Sigmoid colon (tissue), 6 donors: ENCODE measurements at regions not wholly inside any gene's neighbourhood (a gene's known extent, or its start where the extent isn't known, plus 50 kb on each side); places are given as distances from the start of the nearest gene placed in this dataset.

Experiments used
- DNase-seq: peaks from one replicate; pipeline ENCODE4 v3.0.0-alpha.2; 2019
- H3K27ac ChIP-seq, 4 donors: fragments of 200-600 bp; sonication (generic); one replicate each; pipeline ENCODE4 v1.5.1; 2016 to 2019; ENCODE audit warnings: mild to moderate bottlenecking in 1 of 4
- H3K27me3 ChIP-seq, 3 donors: fragments of 200-600 bp; sonication (generic); one replicate each; pipeline ENCODE4 v1.5.1; 2019; ENCODE audit warnings: mild to moderate bottlenecking in 1 of 3
- H3K36me3 ChIP-seq, 4 donors: fragments of 200-600 bp; sonication (generic); one replicate each; pipeline ENCODE4 v1.5.1; 2016 to 2019
- H3K4me1 ChIP-seq, 4 donors: fragments of 200-600 bp; sonication (generic); one replicate each; pipeline ENCODE4 v1.5.1; 2017 to 2019
- H3K4me3 ChIP-seq, 4 donors: fragments of 200-600 bp; sonication (generic); one replicate each; pipeline ENCODE4 v1.5.1; 2017 to 2019; ENCODE audit warnings: mild to moderate bottlenecking in 2 of 4, moderate library complexity in 1 of 4
- H3K9me3 ChIP-seq, 4 donors: fragments of 200-600 bp in 3 of 4; sonication (generic) in 3 of 4; one replicate each; pipeline versions ENCODE4 v1.5.1 to v1.6.1; 2013 to 2019
- EP300 ChIP-seq, 4 donors: sonication (generic); formaldehyde crosslinking; IDR thresholded peaks; one replicate each; pipeline ENCODE4 v1.6.1; 2017; ENCODE audit warnings: antibody characterized with exemption in 4 of 4
- POLR2A ChIP-seq, 2 donors: fragments of 450-650 bp; IDR thresholded peaks; one replicate each; pipeline ENCODE4 v1.6.1; 2016; ENCODE audit warnings: antibody characterized with exemption in 2 of 2, mild to moderate bottlenecking in 2 of 2, moderate library complexity in 2 of 2
- POLR2AphosphoS5 ChIP-seq, 4 donors: sonication (generic); formaldehyde crosslinking; IDR thresholded peaks; one replicate each; pipeline ENCODE4 v1.6.1; 2017; ENCODE audit warnings: antibody characterized with exemption in 4 of 4
- WGBS, 2 donors: extraction: QIAGEN DNeasy Blood & Tissue Kit; methylation state at CpG; one replicate each; pipeline ENCODE4 v1.1.7; 2013; 5-methylcytosine and 5-hydroxymethylcytosine counted together
- intact Hi-C: fragments of 100-400 bp; cut with DNase I; formaldehyde crosslinking; loops from one replicate; pipeline ENCODE4 v1.15.1; 2023
- TF ChIP-seq, protein P1 (sequence below), 4 experiments: fragments of 450-650 bp in 3 of 4; fragments of 200-600 bp in 1 of 4; IDR thresholded peaks; one replicate each; pipeline ENCODE4 v1.5.1; 2016 to 2019; ENCODE audit warnings: antibody characterized with exemption in 4 of 4, mild to moderate bottlenecking in 3 of 4, moderate library complexity in 2 of 4
- donor health status: healthy with polysubstance abuse.
- donor health status: healthy.

DNA sequence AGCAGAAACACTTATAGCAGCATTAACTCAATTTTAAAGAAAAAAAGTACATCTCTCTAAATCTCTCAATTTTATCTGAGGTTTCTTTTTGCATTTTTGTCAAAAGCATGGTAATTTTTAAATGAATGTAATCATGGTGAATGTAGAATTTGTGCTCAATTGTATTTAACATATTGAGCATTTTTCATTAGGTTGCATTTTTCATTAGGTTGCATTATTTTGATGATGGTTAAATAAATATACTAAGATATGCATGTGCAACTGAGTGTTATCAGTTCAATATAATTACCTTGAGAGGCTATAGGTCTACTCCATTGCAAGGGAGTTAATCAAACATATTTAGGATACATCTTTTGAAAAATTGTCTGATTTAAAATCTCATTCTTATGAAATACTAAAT lies 355.1 kb upstream of the SPTLC3 start:
- intact Hi-C loops, result no loop called here
- no peak overlapping the region for H3K27ac ChIP-seq
- DNase-seq, result no peak
- TF ChIP-seq, protein P1, sequence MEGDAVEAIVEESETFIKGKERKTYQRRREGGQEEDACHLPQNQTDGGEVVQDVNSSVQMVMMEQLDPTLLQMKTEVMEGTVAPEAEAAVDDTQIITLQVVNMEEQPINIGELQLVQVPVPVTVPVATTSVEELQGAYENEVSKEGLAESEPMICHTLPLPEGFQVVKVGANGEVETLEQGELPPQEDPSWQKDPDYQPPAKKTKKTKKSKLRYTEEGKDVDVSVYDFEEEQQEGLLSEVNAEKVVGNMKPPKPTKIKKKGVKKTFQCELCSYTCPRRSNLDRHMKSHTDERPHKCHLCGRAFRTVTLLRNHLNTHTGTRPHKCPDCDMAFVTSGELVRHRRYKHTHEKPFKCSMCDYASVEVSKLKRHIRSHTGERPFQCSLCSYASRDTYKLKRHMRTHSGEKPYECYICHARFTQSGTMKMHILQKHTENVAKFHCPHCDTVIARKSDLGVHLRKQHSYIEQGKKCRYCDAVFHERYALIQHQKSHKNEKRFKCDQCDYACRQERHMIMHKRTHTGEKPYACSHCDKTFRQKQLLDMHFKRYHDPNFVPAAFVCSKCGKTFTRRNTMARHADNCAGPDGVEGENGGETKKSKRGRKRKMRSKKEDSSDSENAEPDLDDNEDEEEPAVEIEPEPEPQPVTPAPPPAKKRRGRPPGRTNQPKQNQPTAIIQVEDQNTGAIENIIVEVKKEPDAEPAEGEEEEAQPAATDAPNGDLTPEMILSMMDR (IDR thresholded peaks at IDR 0.05), result no peak
- TF ChIP-seq EP300 (IDR thresholded peaks at IDR 0.05), result no peak
- TF ChIP-seq POLR2A (IDR thresholded peaks at IDR 0.05), result no peak
- TF ChIP-seq POLR2AphosphoS5 (IDR thresholded peaks at IDR 0.05), result no peak
- no peaks in the 10 kb centered on the region for H3K27me3 ChIP-seq
- H3K4me3 ChIP-seq, result no peak overlapping the region
- no peaks in the 10 kb centered on the region for H3K9me3 ChIP-seq
- no peaks in the 10 kb centered on the region for H3K4me1 ChIP-seq
- H3K36me3 ChIP-seq, result no peaks in the 10 kb centered on the region

DNA sequence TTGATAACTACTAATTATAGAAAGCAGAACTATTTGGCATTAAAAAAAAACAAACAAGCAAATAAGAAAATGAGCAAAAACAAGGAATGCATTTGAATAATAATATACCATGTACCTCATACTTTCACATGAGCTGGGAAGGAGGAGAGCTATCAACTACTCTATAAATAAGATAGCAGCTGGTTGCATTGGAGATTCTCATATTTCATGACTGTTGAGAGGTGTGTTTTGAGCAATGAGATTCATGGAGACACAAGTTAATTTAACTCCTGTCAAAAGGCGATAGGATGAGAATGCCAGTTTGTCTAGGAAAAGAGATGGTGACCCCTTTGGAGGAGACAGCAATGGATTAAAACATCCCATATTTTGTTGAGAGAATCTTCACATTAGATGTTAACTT lies 348.8 kb upstream of the SPTLC3 start:
- no peak overlapping the region for H3K27ac ChIP-seq
- no peak for TF ChIP-seq EP300 (IDR thresholded peaks at IDR 0.05)
- no peak for TF ChIP-seq POLR2A (IDR thresholded peaks at IDR 0.05)
- TF ChIP-seq, protein P1 (IDR thresholded peaks at IDR 0.05), result no peak
- TF ChIP-seq POLR2AphosphoS5 (IDR thresholded peaks at IDR 0.05), result no peak
- no peak overlapping the region for H3K4me3 ChIP-seq
- no peaks in the 10 kb centered on the region for H3K27me3 ChIP-seq
- intact Hi-C loops, result no loop called here
- 92 to 93% methylated on average over 1 of the region's 1 CpG for WGBS, 2 donors
- no peaks in the 10 kb centered on the region for H3K36me3 ChIP-seq
- no peaks in the 10 kb centered on the region for H3K4me1 ChIP-seq
- H3K9me3 ChIP-seq, result no peaks in the 10 kb centered on the region
- DNase-seq, result no peak

DNA sequence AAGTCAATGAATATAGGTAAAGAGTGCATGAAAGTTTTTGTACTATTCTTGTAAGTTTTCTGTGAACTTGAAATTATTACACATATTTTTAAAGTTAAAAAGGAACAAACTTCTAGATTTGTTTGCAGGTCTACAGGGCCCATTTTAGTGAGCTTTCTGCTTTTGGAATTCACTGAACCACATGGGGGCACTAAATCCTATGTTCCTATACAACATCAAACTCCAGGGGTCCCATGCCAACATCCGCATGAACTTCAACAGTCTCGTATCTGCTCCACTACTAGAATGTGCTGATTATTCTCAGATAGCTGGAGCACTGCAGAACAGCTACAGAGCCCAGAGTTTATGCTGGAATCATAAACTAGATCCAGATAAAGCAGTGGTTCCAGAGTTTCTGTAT lies 347.9 kb upstream of the SPTLC3 start:
- intact Hi-C loops, result no loop called here
- DNase-seq, result no peak

DNA sequence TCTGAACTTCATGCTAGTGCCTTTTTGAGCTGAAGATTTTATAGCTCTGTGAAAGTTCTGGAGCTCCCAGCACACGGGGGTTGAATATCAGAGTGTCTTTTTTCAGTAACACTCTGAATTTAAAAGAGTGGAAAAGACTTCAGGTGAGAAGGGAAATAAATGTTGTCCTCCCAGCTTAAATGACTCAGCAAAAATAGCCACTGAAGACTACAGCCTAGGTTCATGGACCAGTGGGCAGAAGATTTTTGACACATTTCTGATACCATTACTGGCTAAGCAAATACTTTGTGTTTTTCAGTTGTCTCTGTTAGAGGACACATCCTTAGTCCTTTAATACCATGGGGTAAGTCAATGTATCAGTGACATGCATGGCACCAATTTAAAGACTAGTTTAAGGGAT lies 338.5 kb upstream of the SPTLC3 start:
- 51 to 71% methylated on average over 1 of the region's 1 CpG for WGBS, 2 donors
- Histone ChIP-seq H3K36me3 (no peaks in the 10 kb centered on the region), H3K4me3 (no peak overlapping the region), H3K4me1 (no peaks in the 10 kb centered on the region), H3K9me3 (no peaks in the 10 kb centered on the region), H3K27me3 (no peaks in the 10 kb centered on the region), H3K27ac (no peak overlapping the region)
- DNase-seq, result no peak
- intact Hi-C loops, result no loop called here
- TF ChIP-seq EP300 (IDR thresholded peaks at IDR 0.05) (no peak), POLR2AphosphoS5 (IDR thresholded peaks at IDR 0.05) (no peak), POLR2A (IDR thresholded peaks at IDR 0.05) (no peak)
- TF ChIP-seq, protein P1 (IDR thresholded peaks at IDR 0.05), result no peak

More for the DNA sequence above, 347.9 kb upstream of the SPTLC3 start:
- Histone ChIP-seq H3K4me3 (no peak overlapping the region), H3K4me1 (no peaks in the 10 kb centered on the region), H3K9me3 (no peaks in the 10 kb centered on the region), H3K36me3 (no peaks in the 10 kb centered on the region), H3K27me3 (no peaks in the 10 kb centered on the region), H3K27ac (no peak overlapping the region)
- 61 to 84% methylated on average over 2 of the region's 2 CpGs for WGBS, 2 donors
- TF ChIP-seq POLR2A (IDR thresholded peaks at IDR 0.05) (no peak), POLR2AphosphoS5 (IDR thresholded peaks at IDR 0.05) (no peak), EP300 (IDR thresholded peaks at IDR 0.05) (no peak)
- TF ChIP-seq, protein P1 (IDR thresholded peaks at IDR 0.05), result no peak

DNA sequence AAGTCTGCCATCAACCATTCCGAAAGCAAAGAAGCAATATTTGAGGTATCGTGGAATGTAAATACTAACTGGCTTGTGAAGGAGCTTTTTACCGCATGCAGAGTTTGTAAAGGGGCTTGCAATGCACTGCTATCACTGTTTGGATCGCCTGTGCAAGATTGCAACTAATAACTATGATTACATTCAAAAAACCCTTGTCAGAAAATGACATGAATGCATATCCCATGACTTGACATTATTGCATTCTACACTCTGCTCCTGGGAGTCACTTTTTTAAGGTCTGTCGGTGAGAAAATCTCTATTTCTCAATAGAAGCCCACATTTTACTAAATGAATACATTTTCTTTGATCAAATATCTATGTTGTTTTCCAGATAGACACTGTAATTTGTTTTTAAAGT lies 335.4 kb upstream of the SPTLC3 start:
- DNase-seq, result no peak
- WGBS, 2 donors, result 71 to 74% methylated on average over 5 of the region's 5 CpGs

More for the DNA sequence above, 335.4 kb upstream of the SPTLC3 start:
- H3K27me3 ChIP-seq, result no peaks in the 10 kb centered on the region
- H3K4me3 ChIP-seq, result no peak overlapping the region
- no peaks in the 10 kb centered on the region for H3K9me3 ChIP-seq
- H3K27ac ChIP-seq, result no peak overlapping the region
- intact Hi-C loops, result no loop called here
- TF ChIP-seq POLR2AphosphoS5 (IDR thresholded peaks at IDR 0.05) (no peak), POLR2A (IDR thresholded peaks at IDR 0.05) (no peak), EP300 (IDR thresholded peaks at IDR 0.05) (no peak)
- TF ChIP-seq, protein P1 (IDR thresholded peaks at IDR 0.05), result no peak
- no peaks in the 10 kb centered on the region for H3K36me3 ChIP-seq
- no peaks in the 10 kb centered on the region for H3K4me1 ChIP-seq
